ENCODE measurements at regions not wholly inside any gene's neighbourhood (a gene's known extent, or its start where the extent isn't known, plus 50 kb on each side); places are given as distances from the start of the nearest gene placed in this dataset.

DNA sequence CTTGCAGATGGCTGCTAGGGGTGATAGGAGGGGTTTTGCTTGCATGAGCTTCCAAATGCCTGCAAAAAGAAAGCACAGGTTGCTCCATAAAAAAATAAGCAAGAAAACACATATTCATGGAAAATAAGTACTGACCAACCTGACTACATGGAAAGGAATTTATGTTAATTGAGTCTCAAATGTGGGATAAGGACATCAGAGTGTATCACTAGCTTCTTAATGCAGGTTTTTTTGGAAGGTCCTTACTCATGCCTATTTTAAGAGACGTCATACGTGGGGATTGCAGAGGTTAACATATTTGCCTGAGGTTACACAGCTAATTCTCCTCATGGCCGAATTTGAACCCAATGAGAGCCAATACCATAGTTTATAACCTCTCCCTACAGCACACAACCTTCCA, 116.2 kb downstream of the ASCL1 start:
- H3K4me3 ChIP-seq (replicated peaks in 1 of 3; ENCODE audit: insufficient read depth in 1 of 3, low read depth in 2 of 3, low read length in 3 of 3), result no peak overlapping the region
- H3K27ac ChIP-seq (ENCODE audit: extremely low read length, insufficient read depth, low read length), result no peak overlapping the region
- no peaks in the 10 kb centered on the region for H3K79me2 ChIP-seq (ENCODE audit: insufficient read depth, low read length)
- no peak for TF ChIP-seq NR2F6 (IDR thresholded peaks at IDR 0.05)
- TF ChIP-seq NR2F6 (CRISPR knock-in tag; IDR thresholded peaks at IDR 0.05), result no peak
- TF ChIP-seq, protein P1, sequence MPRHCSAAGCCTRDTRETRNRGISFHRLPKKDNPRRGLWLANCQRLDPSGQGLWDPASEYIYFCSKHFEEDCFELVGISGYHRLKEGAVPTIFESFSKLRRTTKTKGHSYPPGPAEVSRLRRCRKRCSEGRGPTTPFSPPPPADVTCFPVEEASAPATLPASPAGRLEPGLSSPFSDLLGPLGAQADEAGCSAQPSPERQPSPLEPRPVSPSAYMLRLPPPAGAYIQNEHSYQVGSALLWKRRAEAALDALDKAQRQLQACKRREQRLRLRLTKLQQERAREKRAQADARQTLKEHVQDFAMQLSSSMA (CRISPR knock-in tag; IDR thresholded peaks at IDR 0.05), result no peak
- TF ChIP-seq KDM5B (CRISPR knock-in tag; IDR thresholded peaks at IDR 0.05; ENCODE audit: borderline replicate concordance), result no peak
- TF ChIP-seq GABPB1 (CRISPR knock-in tag; IDR thresholded peaks at IDR 0.05), result no peak
- TF ChIP-seq, protein P2, sequence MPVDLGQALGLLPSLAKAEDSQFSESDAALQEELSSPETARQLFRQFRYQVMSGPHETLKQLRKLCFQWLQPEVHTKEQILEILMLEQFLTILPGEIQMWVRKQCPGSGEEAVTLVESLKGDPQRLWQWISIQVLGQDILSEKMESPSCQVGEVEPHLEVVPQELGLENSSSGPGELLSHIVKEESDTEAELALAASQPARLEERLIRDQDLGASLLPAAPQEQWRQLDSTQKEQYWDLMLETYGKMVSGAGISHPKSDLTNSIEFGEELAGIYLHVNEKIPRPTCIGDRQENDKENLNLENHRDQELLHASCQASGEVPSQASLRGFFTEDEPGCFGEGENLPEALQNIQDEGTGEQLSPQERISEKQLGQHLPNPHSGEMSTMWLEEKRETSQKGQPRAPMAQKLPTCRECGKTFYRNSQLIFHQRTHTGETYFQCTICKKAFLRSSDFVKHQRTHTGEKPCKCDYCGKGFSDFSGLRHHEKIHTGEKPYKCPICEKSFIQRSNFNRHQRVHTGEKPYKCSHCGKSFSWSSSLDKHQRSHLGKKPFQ (CRISPR knock-in tag; IDR thresholded peaks at IDR 0.05; ENCODE audit: insufficient replicate concordance), result no peak
- TF ChIP-seq ERF (CRISPR knock-in tag; IDR thresholded peaks at IDR 0.05), result no peak
- TF ChIP-seq, protein P3, sequence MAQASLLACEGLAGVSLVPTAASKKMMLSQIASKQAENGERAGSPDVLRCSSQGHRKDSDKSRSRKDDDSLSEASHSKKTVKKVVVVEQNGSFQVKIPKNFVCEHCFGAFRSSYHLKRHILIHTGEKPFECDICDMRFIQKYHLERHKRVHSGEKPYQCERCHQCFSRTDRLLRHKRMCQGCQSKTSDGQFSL (CRISPR knock-in tag; IDR thresholded peaks at IDR 0.05), result no peak
- TF ChIP-seq, protein P4, sequence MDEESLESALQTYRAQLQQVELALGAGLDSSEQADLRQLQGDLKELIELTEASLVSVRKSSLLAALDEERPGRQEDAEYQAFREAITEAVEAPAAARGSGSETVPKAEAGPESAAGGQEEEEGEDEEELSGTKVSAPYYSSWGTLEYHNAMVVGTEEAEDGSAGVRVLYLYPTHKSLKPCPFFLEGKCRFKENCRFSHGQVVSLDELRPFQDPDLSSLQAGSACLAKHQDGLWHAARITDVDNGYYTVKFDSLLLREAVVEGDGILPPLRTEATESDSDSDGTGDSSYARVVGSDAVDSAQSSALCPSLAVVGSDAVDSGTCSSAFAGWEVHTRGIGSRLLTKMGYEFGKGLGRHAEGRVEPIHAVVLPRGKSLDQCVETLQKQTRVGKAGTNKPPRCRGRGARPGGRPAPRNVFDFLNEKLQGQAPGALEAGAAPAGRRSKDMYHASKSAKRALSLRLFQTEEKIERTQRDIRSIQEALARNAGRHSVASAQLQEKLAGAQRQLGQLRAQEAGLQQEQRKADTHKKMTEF (CRISPR knock-in tag; IDR thresholded peaks at IDR 0.05), result no peak
- no peak for TF ChIP-seq GABPA (IDR thresholded peaks at IDR 0.05; ENCODE audit: low read depth, low read length)
- no peak for TF ChIP-seq GABPA (CRISPR knock-in tag; IDR thresholded peaks at IDR 0.05; ENCODE audit: low read depth)
- no peak for TF ChIP-seq ZFP82 (CRISPR knock-in tag; IDR thresholded peaks at IDR 0.05; ENCODE audit: borderline replicate concordance)
- no peaks in the 10 kb centered on the region for H3K27me3 ChIP-seq (ENCODE audit: control insufficient read depth in 1 of 2, insufficient read depth in 2 of 2, low read length in 2 of 2)
- H3K4me1 ChIP-seq (ENCODE audit: insufficient read depth, low read length), result no peaks in the 10 kb centered on the region
- POLR2A ChIA-PET, result no interaction called here
- no TSS peak for BruUV-seq (replicated peaks)
- WGBS (ENCODE audit: low lambda C conversion rate), result 0% methylated on average over 3 of the region's 3 CpGs
- in situ Hi-C loops (cut with HindIII; ENCODE audit: extremely low pct_ligation_motif_present, low pct_unique_long_range_greater_than_20kb) (no loop called here), intact Hi-C loops (cut with micrococcal nuclease; ENCODE audit: unreplicated experiment) (no loop called here)
- DNase-seq (ENCODE audit: low spot score), result no peak
- H3K9ac ChIP-seq (ENCODE audit: insufficient read depth, low read depth, low read length), result no peak overlapping the region
- ATAC-seq, result no peak
- H3K36me3 ChIP-seq (replicated peaks in 1 of 2; ENCODE audit: control insufficient read depth in 1 of 2, insufficient read depth in 2 of 2, low read length in 2 of 2), result no peaks in the 10 kb centered on the region
- CTCF ChIA-PET (ENCODE audit: low intra/inter-chr PET ratio, low total read pairs), result no interaction called here
- FAIRE-seq, result no peak
- H3K4me2 ChIP-seq (ENCODE audit: low read depth, low read length), result no peak overlapping the region
- no peaks in the 10 kb centered on the region for H3K9me3 ChIP-seq (ENCODE audit: low read length)
- H4K20me1 ChIP-seq (ENCODE audit: insufficient read depth, low read length), result no peaks in the 10 kb centered on the region
- H2AFZ ChIP-seq (ENCODE audit: low read length), result no peak overlapping the region
